ENCODE measurements at regions not wholly inside any gene's neighbourhood (a gene's known extent, or its start where the extent isn't known, plus 50 kb on each side); places are given as distances from the start of the nearest gene placed in this dataset.

DNA sequence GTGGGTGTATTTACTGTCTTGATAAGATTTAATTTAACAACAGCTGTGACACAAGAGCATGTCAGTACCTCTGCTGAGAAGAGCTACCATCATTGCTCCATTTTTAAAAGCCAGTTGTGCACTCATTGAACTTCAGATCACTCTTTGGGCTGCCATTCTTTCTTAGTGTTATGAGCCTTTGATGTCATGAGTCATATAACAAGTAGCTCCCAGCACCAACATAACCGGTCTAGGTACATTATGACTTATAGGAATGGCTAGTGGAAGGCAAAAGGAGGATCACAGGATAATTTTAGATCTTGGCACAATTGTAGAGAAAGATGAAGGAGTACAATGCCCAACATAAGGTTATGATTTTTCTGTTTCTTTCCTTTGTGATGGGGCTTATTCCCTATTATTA lies 170.8 kb upstream of the FBN2 start:
- ATAC-seq (no peak), DNase-seq (ENCODE audit: low read depth, low spot score) (no peak)
- POLR2A ChIA-PET, result no interaction called here
- in situ Hi-C loops (cut with HindIII; ENCODE audit: low pct_unique_long_range_greater_than_20kb, low sequenced_read_pairs) (no loop called here), intact Hi-C loops (cut with micrococcal nuclease; ENCODE audit: unreplicated experiment) (no loop called here)
- Histone ChIP-seq H3K9me3 (ENCODE audit: control insufficient read depth, insufficient read depth, low read depth, low read length) (no peaks in the 10 kb centered on the region), H3K27me3 (ENCODE audit: control insufficient read depth, insufficient read depth, low read length) (no peaks in the 10 kb centered on the region), H3K36me3 (ENCODE audit: control insufficient read depth, insufficient read depth, low read length) (no peaks in the 10 kb centered on the region), H3K27ac (ENCODE audit: low read length) (no peak overlapping the region), H3K4me1 (ENCODE audit: control insufficient read depth, insufficient read depth, low read length) (no peaks in the 10 kb centered on the region), H3K4me3 (ENCODE audit: low read depth in 2 of 2, low read length in 2 of 2) (no peak overlapping the region)
- CTCF ChIA-PET, result no interaction called here
- no TSS peak for BruUV-seq (replicated peaks)
- TF ChIP-seq TCF7L2 (IDR thresholded peaks at IDR 0.05; ENCODE audit: low read depth, low read length) (no peak), POLR2AphosphoS5 (IDR thresholded peaks at IDR 0.05; ENCODE audit: low read depth, low read length) (no peak), SIN3A (IDR thresholded peaks at IDR 0.05; ENCODE audit: borderline replicate concordance, insufficient read depth, low read depth, low read length) (no peak)
- TF ChIP-seq, protein P1, sequence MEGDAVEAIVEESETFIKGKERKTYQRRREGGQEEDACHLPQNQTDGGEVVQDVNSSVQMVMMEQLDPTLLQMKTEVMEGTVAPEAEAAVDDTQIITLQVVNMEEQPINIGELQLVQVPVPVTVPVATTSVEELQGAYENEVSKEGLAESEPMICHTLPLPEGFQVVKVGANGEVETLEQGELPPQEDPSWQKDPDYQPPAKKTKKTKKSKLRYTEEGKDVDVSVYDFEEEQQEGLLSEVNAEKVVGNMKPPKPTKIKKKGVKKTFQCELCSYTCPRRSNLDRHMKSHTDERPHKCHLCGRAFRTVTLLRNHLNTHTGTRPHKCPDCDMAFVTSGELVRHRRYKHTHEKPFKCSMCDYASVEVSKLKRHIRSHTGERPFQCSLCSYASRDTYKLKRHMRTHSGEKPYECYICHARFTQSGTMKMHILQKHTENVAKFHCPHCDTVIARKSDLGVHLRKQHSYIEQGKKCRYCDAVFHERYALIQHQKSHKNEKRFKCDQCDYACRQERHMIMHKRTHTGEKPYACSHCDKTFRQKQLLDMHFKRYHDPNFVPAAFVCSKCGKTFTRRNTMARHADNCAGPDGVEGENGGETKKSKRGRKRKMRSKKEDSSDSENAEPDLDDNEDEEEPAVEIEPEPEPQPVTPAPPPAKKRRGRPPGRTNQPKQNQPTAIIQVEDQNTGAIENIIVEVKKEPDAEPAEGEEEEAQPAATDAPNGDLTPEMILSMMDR (IDR thresholded peaks at IDR 0.05), result no peak
- TF ChIP-seq, protein P2, sequence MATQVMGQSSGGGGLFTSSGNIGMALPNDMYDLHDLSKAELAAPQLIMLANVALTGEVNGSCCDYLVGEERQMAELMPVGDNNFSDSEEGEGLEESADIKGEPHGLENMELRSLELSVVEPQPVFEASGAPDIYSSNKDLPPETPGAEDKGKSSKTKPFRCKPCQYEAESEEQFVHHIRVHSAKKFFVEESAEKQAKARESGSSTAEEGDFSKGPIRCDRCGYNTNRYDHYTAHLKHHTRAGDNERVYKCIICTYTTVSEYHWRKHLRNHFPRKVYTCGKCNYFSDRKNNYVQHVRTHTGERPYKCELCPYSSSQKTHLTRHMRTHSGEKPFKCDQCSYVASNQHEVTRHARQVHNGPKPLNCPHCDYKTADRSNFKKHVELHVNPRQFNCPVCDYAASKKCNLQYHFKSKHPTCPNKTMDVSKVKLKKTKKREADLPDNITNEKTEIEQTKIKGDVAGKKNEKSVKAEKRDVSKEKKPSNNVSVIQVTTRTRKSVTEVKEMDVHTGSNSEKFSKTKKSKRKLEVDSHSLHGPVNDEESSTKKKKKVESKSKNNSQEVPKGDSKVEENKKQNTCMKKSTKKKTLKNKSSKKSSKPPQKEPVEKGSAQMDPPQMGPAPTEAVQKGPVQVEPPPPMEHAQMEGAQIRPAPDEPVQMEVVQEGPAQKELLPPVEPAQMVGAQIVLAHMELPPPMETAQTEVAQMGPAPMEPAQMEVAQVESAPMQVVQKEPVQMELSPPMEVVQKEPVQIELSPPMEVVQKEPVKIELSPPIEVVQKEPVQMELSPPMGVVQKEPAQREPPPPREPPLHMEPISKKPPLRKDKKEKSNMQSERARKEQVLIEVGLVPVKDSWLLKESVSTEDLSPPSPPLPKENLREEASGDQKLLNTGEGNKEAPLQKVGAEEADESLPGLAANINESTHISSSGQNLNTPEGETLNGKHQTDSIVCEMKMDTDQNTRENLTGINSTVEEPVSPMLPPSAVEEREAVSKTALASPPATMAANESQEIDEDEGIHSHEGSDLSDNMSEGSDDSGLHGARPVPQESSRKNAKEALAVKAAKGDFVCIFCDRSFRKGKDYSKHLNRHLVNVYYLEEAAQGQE (IDR thresholded peaks at IDR 0.05; ENCODE audit: insufficient read depth in 1 of 2, low read depth in 2 of 2, low read length in 1 of 2), result no peak

DNA sequence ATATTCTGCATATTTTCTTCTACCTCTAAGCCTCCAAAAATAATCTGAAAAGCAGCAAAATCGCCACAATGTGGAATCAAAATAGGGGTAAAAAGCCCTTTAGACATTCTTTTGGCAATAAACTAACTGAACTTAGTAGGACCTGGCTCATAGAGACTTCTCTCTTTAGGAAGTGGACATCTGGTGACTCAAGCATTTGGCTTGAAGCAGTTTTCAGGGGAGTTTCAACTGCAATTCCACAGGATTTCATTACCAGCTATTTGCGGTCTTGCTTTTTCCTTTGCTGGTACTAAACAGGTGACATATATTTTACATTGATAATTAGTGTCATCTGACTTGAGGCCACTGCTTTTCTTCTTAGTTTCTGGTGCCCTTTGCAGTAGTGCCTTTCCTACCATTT lies 173.2 kb upstream of the FBN2 start:
- Histone ChIP-seq H3K27me3 (ENCODE audit: control insufficient read depth, insufficient read depth, low read length) (no peaks in the 10 kb centered on the region), H3K27ac (ENCODE audit: low read length) (no peak overlapping the region), H3K36me3 (ENCODE audit: control insufficient read depth, insufficient read depth, low read length) (no peaks in the 10 kb centered on the region), H3K9me3 (ENCODE audit: control insufficient read depth, insufficient read depth, low read depth, low read length) (no peaks in the 10 kb centered on the region), H3K4me3 (ENCODE audit: low read depth in 2 of 2, low read length in 2 of 2) (no peak overlapping the region), H3K4me1 (ENCODE audit: control insufficient read depth, insufficient read depth, low read length) (no peaks in the 10 kb centered on the region)
- no peak for ATAC-seq
- in situ Hi-C loops (cut with HindIII; ENCODE audit: low pct_unique_long_range_greater_than_20kb, low sequenced_read_pairs), result no loop called here
- intact Hi-C loops (cut with micrococcal nuclease; ENCODE audit: unreplicated experiment), result no loop called here
- no peak for DNase-seq (ENCODE audit: low read depth, low spot score)
- POLR2A ChIA-PET, result no interaction called here
- BruUV-seq (replicated peaks), result no TSS peak
- TF ChIP-seq, protein P2 (IDR thresholded peaks at IDR 0.05; ENCODE audit: insufficient read depth in 1 of 2, low read depth in 2 of 2, low read length in 1 of 2), result no peak
- TF ChIP-seq, protein P1 (IDR thresholded peaks at IDR 0.05), result no peak
- TF ChIP-seq POLR2AphosphoS5 (IDR thresholded peaks at IDR 0.05; ENCODE audit: low read depth, low read length) (no peak), TCF7L2 (IDR thresholded peaks at IDR 0.05; ENCODE audit: low read depth, low read length) (no peak), SIN3A (IDR thresholded peaks at IDR 0.05; ENCODE audit: borderline replicate concordance, insufficient read depth, low read depth, low read length) (no peak)
- CTCF ChIA-PET, result no interaction called here
